Thoracic aorta (tissue), 2 donors: ENCODE measurements at regions not wholly inside any gene's neighbourhood (a gene's known extent, or its start where the extent isn't known, plus 50 kb on each side); places are given as distances from the start of the nearest gene placed in this dataset.
A peak's percentile ranks its signal among the peaks of the same experiment; 100 is the strongest.

ENCODE experiments used
- ATAC-seq: fragments of 150-250 bp; one replicate; pipeline ENCODE4 v1.8.0; 2017; ENCODE audit warnings: low read depth; ENCODE audit not compliant: insufficient number of reproducible peaks, low FRiP score
- DNase-seq: peaks from one replicate; pipeline ENCODE4 v3.0.0-alpha.2; 2020; ENCODE audit warnings: low spot score
- H3K27ac ChIP-seq, 2 donors: fragments of 200-600 bp; sonication (generic); 1 replicate in 1 of 2; 2 replicates in 1 of 2; pipeline ENCODE4 v1.5.1; 2016; ENCODE audit warnings: mild to moderate bottlenecking in 2 of 2, moderate library complexity in 2 of 2
- H3K27me3 ChIP-seq: fragments of 200-600 bp; sonication (generic); replicated peaks from 2 replicates; pipeline ENCODE4 v1.6.0; 2016; ENCODE audit warnings: mild to moderate bottlenecking; ENCODE audit not compliant: insufficient read depth
- H3K36me3 ChIP-seq: fragments of 200-600 bp; sonication (generic); one replicate; pipeline ENCODE4 v1.5.1; 2016
- H3K4me1 ChIP-seq, 2 donors: fragments of 200-600 bp; sonication (generic); 1 replicate in 1 of 2; 2 replicates in 1 of 2; pipeline versions ENCODE4 v1.5.1 to v1.6.0; 2016; ENCODE audit warnings: low read depth in 2 of 2, mild to moderate bottlenecking in 1 of 2; ENCODE audit not compliant: control insufficient read depth in 1 of 2
- H3K4me3 ChIP-seq: fragments of 200-600 bp; sonication (generic); 2 replicates; pipeline ENCODE4 v1.5.1; 2016; ENCODE audit warnings: mild to moderate bottlenecking
- H3K9me3 ChIP-seq: fragments of 200-600 bp; sonication (generic); 2 replicates; pipeline ENCODE4 v1.5.1; 2016
- CTCF ChIP-seq: fragments of 200-600 bp; sonication (generic); IDR thresholded peaks from one replicate; pipeline ENCODE4 v1.5.1; 2019; ENCODE audit warnings: antibody characterized with exemption

DNA sequence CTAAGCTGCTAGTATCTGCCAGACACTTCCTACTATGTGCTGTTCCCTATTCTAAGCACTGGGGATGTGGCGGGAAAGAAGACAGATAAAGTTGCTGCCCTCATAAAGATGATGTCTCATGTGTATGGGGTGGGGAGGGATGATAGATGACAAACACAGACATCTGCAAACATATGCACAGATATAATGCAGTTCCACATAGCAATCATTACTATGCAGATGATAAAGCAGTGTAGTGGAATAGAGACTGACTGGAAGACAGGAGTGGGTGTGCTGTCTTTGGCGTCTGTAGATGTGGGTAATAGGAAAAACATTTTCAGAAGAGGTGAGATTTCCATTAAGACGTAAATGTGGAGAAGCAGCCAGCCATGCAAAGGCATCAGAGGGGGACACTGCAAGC lies 243.6 kb downstream of the DPY19L2 start:
- Histone ChIP-seq H3K9me3 (peaks cover 4% of the 10 kb centered on the region), H3K36me3 (no peaks in the 10 kb centered on the region), H3K27me3 (no peaks in the 10 kb centered on the region), H3K4me3 (no peak overlapping the region), H3K4me1 (no peaks in the 10 kb centered on the region), H3K27ac (no peak overlapping the region)
- ATAC-seq (no peak), DNase-seq (no peak)
- no peak for TF ChIP-seq CTCF

GRCh38 chr12:63423839-63424238 lies 244.5 kb downstream of the DPY19L2 start:
- TF ChIP-seq CTCF = no peak
- no peak overlapping the region for H3K4me3 ChIP-seq
- peaks cover 4% of the 10 kb centered on the region for H3K9me3 ChIP-seq
- DNase-seq (no peak), ATAC-seq (no peak)
- no peaks in the 10 kb centered on the region for H3K27me3 ChIP-seq
- H3K4me1 ChIP-seq = no peaks in the 10 kb centered on the region
- H3K27ac ChIP-seq = no peak overlapping the region
- H3K36me3 ChIP-seq = no peaks in the 10 kb centered on the region

DNA sequence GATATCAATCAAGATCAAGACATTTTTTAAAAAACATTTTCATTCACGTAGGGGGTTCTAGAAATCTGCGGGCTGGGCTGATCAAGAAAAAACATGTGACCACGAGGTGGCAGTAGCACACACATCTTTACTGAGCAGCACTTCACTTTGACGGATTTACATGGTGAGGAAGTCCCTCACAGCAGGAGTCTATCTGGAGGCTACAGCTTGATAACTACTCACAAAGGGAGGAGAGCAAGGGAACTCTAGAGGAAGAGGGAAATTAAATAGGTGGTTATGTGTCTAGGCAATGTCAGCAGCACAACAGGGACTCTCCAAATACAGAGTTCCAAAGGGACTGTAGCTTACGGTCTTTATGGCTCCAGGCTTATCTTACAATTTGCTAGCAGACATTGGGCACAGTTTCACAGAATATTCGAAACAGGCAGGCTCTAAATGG lies 248.1 kb downstream of the DPY19L2 start:
- no peaks in the 10 kb centered on the region for H3K4me1 ChIP-seq
- DNase-seq = no peak
- no peaks in the 10 kb centered on the region for H3K27me3 ChIP-seq
- ATAC-seq = no peak
- peaks cover 4% of the 10 kb centered on the region for H3K9me3 ChIP-seq
- TF ChIP-seq CTCF = peak; percentile 13
- H3K27ac ChIP-seq = no peak overlapping the region
- no peak overlapping the region for H3K4me3 ChIP-seq
- no peaks in the 10 kb centered on the region for H3K36me3 ChIP-seq

- TF ChIP-seq CTCF = no peak
- no peak overlapping the region for H3K27ac ChIP-seq
- no peaks in the 10 kb centered on the region for H3K4me1 ChIP-seq
- H3K9me3 ChIP-seq = peaks cover 4% of the 10 kb centered on the region
- H3K36me3 ChIP-seq = no peaks in the 10 kb centered on the region
- ATAC-seq (no peak), DNase-seq (no peak)
- no peaks in the 10 kb centered on the region for H3K27me3 ChIP-seq
- H3K4me3 ChIP-seq = no peak overlapping the region
Measured at GRCh38 chr12:63419154-63419553, 249.1 kb downstream of the DPY19L2 start.

- no peaks in the 10 kb centered on the region for H3K36me3 ChIP-seq
- TF ChIP-seq CTCF = no peak
- no peak overlapping the region for H3K27ac ChIP-seq
- DNase-seq (no peak), ATAC-seq (no peak)
- H3K27me3 ChIP-seq = no peaks in the 10 kb centered on the region
- H3K4me3 ChIP-seq = no peak overlapping the region
- H3K4me1 ChIP-seq = no peaks in the 10 kb centered on the region
- H3K9me3 ChIP-seq = peaks cover 4% of the 10 kb centered on the region
Measured at GRCh38 chr12:63416788-63417187, 251.5 kb downstream of the DPY19L2 start.
